GM12878 (cell line): ENCODE measurements at regions not wholly inside any gene's neighbourhood (a gene's known extent, or its start where the extent isn't known, plus 50 kb on each side); places are given as distances from the start of the nearest gene placed in this dataset.

ENCODE experiments used
- BHLHE40 ChIP-seq, 2 experiments: fragments of 450-650 bp in 1 of 2; IDR thresholded peaks; 2 replicates each; pipeline ENCODE4 v1.6.1; 2011 to 2017; ENCODE audit warnings: low read depth in 2 of 2, borderline replicate concordance in 1 of 2, improper control_type of control experiment in 1 of 2, low read length in 1 of 2, mild to moderate bottlenecking in 1 of 2
- CBX3 ChIP-seq: fragments of 200-600 bp; sonication (generic); IDR thresholded peaks from 2 replicates; pipeline ENCODE4 v1.6.1; 2016; ENCODE audit warnings: low read depth, borderline replicate concordance
- CEBPB ChIP-seq, 2 experiments: fragments of 150-350 bp in 1 of 2; IDR thresholded peaks; 2 replicates each; pipeline ENCODE4 v1.6.1; 2012 to 2014; ENCODE audit warnings: low read depth in 2 of 2, low read length in 2 of 2, borderline replicate concordance in 1 of 2, inconsistent platforms in 1 of 2
- CHD4 ChIP-seq: fragments of 200-600 bp; sonication (generic); IDR thresholded peaks from 2 replicates; pipeline ENCODE4 v1.6.1; 2016; ENCODE audit warnings: mild to moderate bottlenecking
- EZH2 ChIP-seq: IDR thresholded peaks from 2 replicates; pipeline ENCODE4 v1.6.1; 2012; ENCODE audit warnings: low read depth, mild to moderate bottlenecking, control low read depth, inconsistent platforms, low read length, borderline replicate concordance; ENCODE audit not compliant: control insufficient read depth
- FOXM1 ChIP-seq: IDR thresholded peaks from 2 replicates; pipeline ENCODE4 v1.6.1; 2012; ENCODE audit warnings: low read depth, mild to moderate bottlenecking, inconsistent platforms, low read length, moderate library complexity
- HDAC6 ChIP-seq: fragments of 200-600 bp; sonication (generic); IDR thresholded peaks from one replicate; pipeline ENCODE4 v1.8.0; 2017; ENCODE audit warnings: antibody characterized with exemption; ENCODE audit not compliant: unreplicated experiment
- POLR2AphosphoS5 ChIP-seq: IDR thresholded peaks from 2 replicates; pipeline ENCODE4 v1.6.1; 2011; ENCODE audit warnings: mild to moderate bottlenecking, low read length, inconsistent platforms
- SMC3 ChIP-seq: IDR thresholded peaks from 2 replicates; pipeline ENCODE4 v1.6.1; 2011; ENCODE audit warnings: low read length, improper control_type of control experiment, borderline replicate concordance
- SUZ12 ChIP-seq: fragments of 200-600 bp; sonication (generic); IDR thresholded peaks from one replicate; pipeline ENCODE4 v1.6.1; 2018; ENCODE audit warnings: antibody characterized with exemption, mild to moderate bottlenecking; ENCODE audit not compliant: unreplicated experiment
- TARDBP ChIP-seq: IDR thresholded peaks from 2 replicates; pipeline ENCODE4 v1.6.1; 2016; ENCODE audit warnings: borderline replicate concordance
- TF ChIP-seq, protein P1 (sequence below): fragments of 450-650 bp; formaldehyde crosslinking; IDR thresholded peaks from 2 replicates; pipeline ENCODE4 v1.4.0; 2020; ENCODE audit warnings: mild to moderate bottlenecking, moderate library complexity
- TF ChIP-seq, protein P2 (sequence below), 3 experiments: IDR thresholded peaks in 2 of 3; conservative IDR thresholded peaks in 1 of 3; 2 replicates each; pipeline ENCODE4 v1.5.1; 2011; ENCODE audit warnings: low read depth in 3 of 3, low read length in 3 of 3, mild to moderate bottlenecking in 3 of 3, control low read depth in 2 of 3, moderate library complexity in 2 of 3, inconsistent platforms in 1 of 3, mixed read lengths in 1 of 3; ENCODE audit not compliant: control insufficient read depth in 2 of 3, insufficient read depth in 1 of 3; ENCODE audit errors: extremely low read depth in 1 of 3
- TF ChIP-seq, protein P3 (sequence below): IDR thresholded peaks from 2 replicates; pipeline ENCODE4 v1.6.1; 2011; ENCODE audit warnings: low read depth, low read length, improper control_type of control experiment, borderline replicate concordance

DNA sequence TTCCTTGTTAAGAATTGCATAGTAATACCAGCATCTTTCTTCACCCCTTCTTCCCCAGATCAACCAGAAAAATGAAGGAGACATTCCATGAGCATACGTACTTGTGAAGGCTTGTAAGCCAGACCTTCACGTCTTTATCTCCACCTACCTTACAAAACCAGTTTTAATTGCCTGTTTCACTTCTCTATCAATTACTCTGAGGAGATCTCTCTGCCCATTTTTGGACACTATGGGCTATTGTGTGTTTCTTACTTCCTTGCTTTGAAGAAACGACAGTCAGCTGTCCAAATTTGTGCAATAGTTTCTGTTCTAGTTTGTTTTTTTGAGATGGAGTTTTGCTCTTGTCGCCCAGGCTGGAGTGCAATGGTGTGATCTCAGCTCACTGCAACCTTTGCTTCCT, 349.7 kb upstream of the MBL2 start:
- no peak for TF ChIP-seq SMC3
- no peak for TF ChIP-seq EZH2
- TF ChIP-seq, protein P1, sequence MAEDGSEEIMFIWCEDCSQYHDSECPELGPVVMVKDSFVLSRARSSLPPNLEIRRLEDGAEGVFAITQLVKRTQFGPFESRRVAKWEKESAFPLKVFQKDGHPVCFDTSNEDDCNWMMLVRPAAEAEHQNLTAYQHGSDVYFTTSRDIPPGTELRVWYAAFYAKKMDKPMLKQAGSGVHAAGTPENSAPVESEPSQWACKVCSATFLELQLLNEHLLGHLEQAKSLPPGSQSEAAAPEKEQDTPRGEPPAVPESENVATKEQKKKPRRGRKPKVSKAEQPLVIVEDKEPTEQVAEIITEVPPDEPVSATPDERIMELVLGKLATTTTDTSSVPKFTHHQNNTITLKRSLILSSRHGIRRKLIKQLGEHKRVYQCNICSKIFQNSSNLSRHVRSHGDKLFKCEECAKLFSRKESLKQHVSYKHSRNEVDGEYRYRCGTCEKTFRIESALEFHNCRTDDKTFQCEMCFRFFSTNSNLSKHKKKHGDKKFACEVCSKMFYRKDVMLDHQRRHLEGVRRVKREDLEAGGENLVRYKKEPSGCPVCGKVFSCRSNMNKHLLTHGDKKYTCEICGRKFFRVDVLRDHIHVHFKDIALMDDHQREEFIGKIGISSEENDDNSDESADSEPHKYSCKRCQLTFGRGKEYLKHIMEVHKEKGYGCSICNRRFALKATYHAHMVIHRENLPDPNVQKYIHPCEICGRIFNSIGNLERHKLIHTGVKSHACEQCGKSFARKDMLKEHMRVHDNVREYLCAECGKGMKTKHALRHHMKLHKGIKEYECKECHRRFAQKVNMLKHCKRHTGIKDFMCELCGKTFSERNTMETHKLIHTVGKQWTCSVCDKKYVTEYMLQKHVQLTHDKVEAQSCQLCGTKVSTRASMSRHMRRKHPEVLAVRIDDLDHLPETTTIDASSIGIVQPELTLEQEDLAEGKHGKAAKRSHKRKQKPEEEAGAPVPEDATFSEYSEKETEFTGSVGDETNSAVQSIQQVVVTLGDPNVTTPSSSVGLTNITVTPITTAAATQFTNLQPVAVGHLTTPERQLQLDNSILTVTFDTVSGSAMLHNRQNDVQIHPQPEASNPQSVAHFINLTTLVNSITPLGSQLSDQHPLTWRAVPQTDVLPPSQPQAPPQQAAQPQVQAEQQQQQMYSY (CRISPR knock-in tag), result no peak
- TF ChIP-seq BHLHE40 (IDR thresholded peaks at IDR 0.05; ENCODE audit: borderline replicate concordance in 1 of 2, low read depth in 2 of 2, low read length in 1 of 2), result no peak
- TF ChIP-seq, protein P2, sequence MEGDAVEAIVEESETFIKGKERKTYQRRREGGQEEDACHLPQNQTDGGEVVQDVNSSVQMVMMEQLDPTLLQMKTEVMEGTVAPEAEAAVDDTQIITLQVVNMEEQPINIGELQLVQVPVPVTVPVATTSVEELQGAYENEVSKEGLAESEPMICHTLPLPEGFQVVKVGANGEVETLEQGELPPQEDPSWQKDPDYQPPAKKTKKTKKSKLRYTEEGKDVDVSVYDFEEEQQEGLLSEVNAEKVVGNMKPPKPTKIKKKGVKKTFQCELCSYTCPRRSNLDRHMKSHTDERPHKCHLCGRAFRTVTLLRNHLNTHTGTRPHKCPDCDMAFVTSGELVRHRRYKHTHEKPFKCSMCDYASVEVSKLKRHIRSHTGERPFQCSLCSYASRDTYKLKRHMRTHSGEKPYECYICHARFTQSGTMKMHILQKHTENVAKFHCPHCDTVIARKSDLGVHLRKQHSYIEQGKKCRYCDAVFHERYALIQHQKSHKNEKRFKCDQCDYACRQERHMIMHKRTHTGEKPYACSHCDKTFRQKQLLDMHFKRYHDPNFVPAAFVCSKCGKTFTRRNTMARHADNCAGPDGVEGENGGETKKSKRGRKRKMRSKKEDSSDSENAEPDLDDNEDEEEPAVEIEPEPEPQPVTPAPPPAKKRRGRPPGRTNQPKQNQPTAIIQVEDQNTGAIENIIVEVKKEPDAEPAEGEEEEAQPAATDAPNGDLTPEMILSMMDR (IDR thresholded peaks at IDR 0.05 in 2 of 3, conservative IDR thresholded peaks at IDR 0.05 in 1 of 3; ENCODE audit: control insufficient read depth in 2 of 3, extremely low read depth in 1 of 3, insufficient read depth in 1 of 3, low read depth in 3 of 3, low read length in 3 of 3), result no peak
- TF ChIP-seq TARDBP, result no peak
- TF ChIP-seq, protein P3, sequence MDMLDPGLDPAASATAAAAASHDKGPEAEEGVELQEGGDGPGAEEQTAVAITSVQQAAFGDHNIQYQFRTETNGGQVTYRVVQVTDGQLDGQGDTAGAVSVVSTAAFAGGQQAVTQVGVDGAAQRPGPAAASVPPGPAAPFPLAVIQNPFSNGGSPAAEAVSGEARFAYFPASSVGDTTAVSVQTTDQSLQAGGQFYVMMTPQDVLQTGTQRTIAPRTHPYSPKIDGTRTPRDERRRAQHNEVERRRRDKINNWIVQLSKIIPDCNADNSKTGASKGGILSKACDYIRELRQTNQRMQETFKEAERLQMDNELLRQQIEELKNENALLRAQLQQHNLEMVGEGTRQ, result no peak; the same call in 1 of the 2 replicates
- TF ChIP-seq CEBPB (IDR thresholded peaks at IDR 0.05; ENCODE audit: borderline replicate concordance in 1 of 2, low read depth in 2 of 2, low read length in 2 of 2), result no peak
- TF ChIP-seq POLR2AphosphoS5, result no peak
- TF ChIP-seq HDAC6, result no peak
- TF ChIP-seq SUZ12, result no peak
- TF ChIP-seq CHD4, result no peak
- TF ChIP-seq CBX3, result no peak
- TF ChIP-seq FOXM1, result no peak
